ENCODE measurements at regions not wholly inside any gene's neighbourhood (a gene's known extent, or its start where the extent isn't known, plus 50 kb on each side); places are given as distances from the start of the nearest gene placed in this dataset.

GRCh38 chr5:165328846-165329245, 1823.4 kb downstream of the MAT2B start:
- SMC1A ChIA-PET (ENCODE audit: uncharacterized antibody, unreplicated experiment), result no interaction called here
- DNase-seq (ENCODE audit: low read depth, low spot score), result no peak
- no TSS peak for BruUV-seq (replicated peaks)
- Histone ChIP-seq H3K4me3 (no peak overlapping the region), H3K36me3 (ENCODE audit: control insufficient read depth in 2 of 2, insufficient read depth in 2 of 2, low read length in 1 of 2) (no peaks in the 10 kb centered on the region), H2AFZ (ENCODE audit: control insufficient read depth, low read depth, low read length) (no peak overlapping the region), H3K79me2 (ENCODE audit: control insufficient read depth, insufficient read depth, low read length) (no peaks in the 10 kb centered on the region), H3K27me3 (replicated peaks in 1 of 2; ENCODE audit: control insufficient read depth in 2 of 2, insufficient read depth in 2 of 2, low read length in 1 of 2) (no peaks in the 10 kb centered on the region), H3K9ac (ENCODE audit: control insufficient read depth, insufficient read depth, low read length) (no peak overlapping the region), H3K4me1 (ENCODE audit: control insufficient read depth, insufficient read depth, low read length) (no peaks in the 10 kb centered on the region), H4K20me1 (ENCODE audit: control insufficient read depth, insufficient read depth) (no peaks in the 10 kb centered on the region), H3K4me2 (ENCODE audit: control insufficient read depth, insufficient read depth) (no peak overlapping the region), H3K9me3 (replicated peaks; ENCODE audit: control insufficient read depth, insufficient read depth, low read length) (no peaks in the 10 kb centered on the region), H3K27ac (ENCODE audit: control insufficient read depth, insufficient read depth) (no peak overlapping the region)
- CTCF ChIA-PET, result interaction anchor here (0.6 kb wide), 1 partner anchor 9 kb away, joined by 3 read pairs; no protein-coding TSS in a partner anchor
- no peak for TF ChIP-seq BACH1 (IDR thresholded peaks at IDR 0.05; ENCODE audit: borderline replicate concordance)
- no peak for TF ChIP-seq PAX5 (IDR thresholded peaks at IDR 0.05; ENCODE audit: borderline replicate concordance, low read depth, low read length)
- TF ChIP-seq WRNIP1 (IDR thresholded peaks at IDR 0.05; ENCODE audit: borderline replicate concordance, low read depth, low read length), result no peak
- no peak for TF ChIP-seq ASH2L (IDR thresholded peaks at IDR 0.05; ENCODE audit: borderline replicate concordance, low read depth)
- no peak for TF ChIP-seq KLF5 (IDR thresholded peaks at IDR 0.05; ENCODE audit: partially characterized antibody)
- no peak for TF ChIP-seq SMAD5 (IDR thresholded peaks at IDR 0.05; ENCODE audit: low read depth)
- no peak for TF ChIP-seq IRF4 (IDR thresholded peaks at IDR 0.05; ENCODE audit: low read depth, low read length)
- TF ChIP-seq ZNF24 (IDR thresholded peaks at IDR 0.05), result no peak
- TF ChIP-seq, protein P1, sequence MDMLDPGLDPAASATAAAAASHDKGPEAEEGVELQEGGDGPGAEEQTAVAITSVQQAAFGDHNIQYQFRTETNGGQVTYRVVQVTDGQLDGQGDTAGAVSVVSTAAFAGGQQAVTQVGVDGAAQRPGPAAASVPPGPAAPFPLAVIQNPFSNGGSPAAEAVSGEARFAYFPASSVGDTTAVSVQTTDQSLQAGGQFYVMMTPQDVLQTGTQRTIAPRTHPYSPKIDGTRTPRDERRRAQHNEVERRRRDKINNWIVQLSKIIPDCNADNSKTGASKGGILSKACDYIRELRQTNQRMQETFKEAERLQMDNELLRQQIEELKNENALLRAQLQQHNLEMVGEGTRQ (IDR thresholded peaks at IDR 0.05; ENCODE audit: borderline replicate concordance, low read depth, low read length), result no peak
- no peak for TF ChIP-seq MTA3 (IDR thresholded peaks at IDR 0.05; ENCODE audit: borderline replicate concordance, low read length)
- no peak for TF ChIP-seq BRCA1 (IDR thresholded peaks at IDR 0.05; ENCODE audit: low read depth, low read length)
- intact Hi-C loops (cut with micrococcal nuclease; ENCODE audit: unreplicated experiment) (no loop called here), in situ Hi-C loops (cut with MboI) (no loop called here)
- POLR2A ChIA-PET, result no interaction called here
- RAD21 ChIA-PET (ENCODE audit: unreplicated experiment), result no interaction called here
- FAIRE-seq, result no peak
- ATAC-seq, result no peak

All from GM12878 (cell line).